Renal cortical epithelial cell (primary cell): ENCODE measurements at regions not wholly inside any gene's neighbourhood (a gene's known extent, or its start where the extent isn't known, plus 50 kb on each side); places are given as distances from the start of the nearest gene placed in this dataset.
"Not testable (repeated sequence)": the region's sequence is repeated elsewhere in the genome, so short reads cannot be mapped to it uniquely, and the experiment has no call there.

Experiments
- DNase-seq: peaks from one replicate; pipeline ENCODE4 v3.0.0-alpha.2; 2011; ENCODE audit warnings: low read depth

GRCh38 chr2:7525746-7526145 lies 608.5 kb downstream of the RNF144A start:
- no peak for DNase-seq

- no peak for DNase-seq
Observed at GRCh38 chr2:7527165-7527722, 610.0 kb downstream of the RNF144A start.

GRCh38 chr2:7530001-7530400 lies 612.8 kb downstream of the RNF144A start:
- DNase-seq, result peak; percentile 13

GRCh38 chr2:7539077-7539476 lies 621.9 kb downstream of the RNF144A start:
- no peak for DNase-seq

GRCh38 chr2:7539760-7540159 lies 622.5 kb downstream of the RNF144A start:
- no peak for DNase-seq

GRCh38 chr2:7552825-7553570 lies 635.8 kb downstream of the RNF144A start:
- DNase-seq, result no peak

- DNase-seq, result no peak
Observed at GRCh38 chr2:7555260-7555659, 638.0 kb downstream of the RNF144A start.

- no peak for DNase-seq
Observed at GRCh38 chr2:7557376-7557775, 640.2 kb downstream of the RNF144A start.

GRCh38 chr2:7559791-7560190 lies 642.6 kb downstream of the RNF144A start:
- DNase-seq, result no peak

- DNase-seq, result no peak
Observed at GRCh38 chr2:7566382-7566881, 649.2 kb downstream of the RNF144A start.

- not testable (repeated sequence) for DNase-seq
Observed at GRCh38 chr2:7567116-7567515, 649.9 kb downstream of the RNF144A start.

GRCh38 chr2:7567646-7568045 lies 650.4 kb downstream of the RNF144A start:
- no peak for DNase-seq

GRCh38 chr2:7570247-7570646 lies 653.0 kb downstream of the RNF144A start:
- no peak for DNase-seq

GRCh38 chr2:7571701-7572100 lies 654.5 kb downstream of the RNF144A start:
- DNase-seq, result no peak

- no peak for DNase-seq
Observed at GRCh38 chr2:7572450-7572849, 655.2 kb downstream of the RNF144A start.

GRCh38 chr2:7573166-7573825 lies 656.1 kb downstream of the RNF144A start:
- no peak for DNase-seq

- no peak for DNase-seq
Observed at GRCh38 chr2:7574385-7574784, 657.2 kb downstream of the RNF144A start.

GRCh38 chr2:7577769-7578168 lies 660.6 kb downstream of the RNF144A start:
- DNase-seq, result no peak

- DNase-seq, result no peak
Observed at GRCh38 chr2:7584017-7584416, 666.8 kb downstream of the RNF144A start.

- DNase-seq, result no peak
Observed at GRCh38 chr2:7586898-7587297, 669.7 kb downstream of the RNF144A start.

- no peak for DNase-seq
Observed at GRCh38 chr2:7588295-7588694, 671.1 kb downstream of the RNF144A start.

GRCh38 chr2:7592618-7593140 lies 675.5 kb downstream of the RNF144A start:
- DNase-seq, result no peak

- no peak for DNase-seq
Observed at GRCh38 chr2:7593360-7593759, 676.1 kb downstream of the RNF144A start.
